SK-N-SH treated with all-trans-retinoic acid at 6 μM for 48 hours (cell line): ENCODE measurements at regions not wholly inside any gene's neighbourhood (a gene's known extent, or its start where the extent isn't known, plus 50 kb on each side); places are given as distances from the start of the nearest gene placed in this dataset.
"Not testable (repeated sequence)": the region's sequence is repeated elsewhere in the genome, so short reads cannot be mapped to it uniquely, and the experiment has no call there.

Experiments used
- ATAC-seq: fragments of 200-7000 bp; cut with Tn5 transposase; 3 replicates; pipeline ENCODE4 v1.9.1; 2020; ENCODE audit warnings: mild to moderate bottlenecking, moderate library complexity
- ARNTL ChIP-seq: fragments of 450-650 bp; formaldehyde crosslinking; IDR thresholded peaks from 2 replicates; pipeline ENCODE4 v1.5.0; 2020; ENCODE audit warnings: low read depth, mild to moderate bottlenecking, moderate library complexity, borderline replicate concordance
- BACH2 ChIP-seq: fragments of 250-450 bp; sonication (Bioruptor Pico); IDR thresholded peaks from 2 replicates; pipeline ENCODE4 v1.9.0; 2021; ENCODE audit warnings: mild to moderate bottlenecking, borderline replicate concordance
- CREB5 ChIP-seq: fragments of 250-450 bp; sonication (Bioruptor Pico); IDR thresholded peaks from 2 replicates; pipeline ENCODE4 v1.5.1; 2020; ENCODE audit warnings: low read depth, mild to moderate bottlenecking, moderate library complexity
- CSDC2 ChIP-seq: fragments of 250-450 bp; sonication (Bioruptor Pico); IDR thresholded peaks from 2 replicates; pipeline ENCODE4 v1.5.0; 2020; ENCODE audit warnings: mild to moderate bottlenecking, moderate library complexity
- ESRRG ChIP-seq: fragments of 250-450 bp; sonication (Bioruptor Pico); IDR thresholded peaks from 2 replicates; pipeline ENCODE4 v1.6.1; 2021; ENCODE audit warnings: mild to moderate bottlenecking
- ISL1 ChIP-seq: fragments of 250-450 bp; sonication (Bioruptor Pico); IDR thresholded peaks from 2 replicates; pipeline ENCODE4 v2.1.2; 2022; ENCODE audit warnings: mild to moderate bottlenecking, moderate library complexity
- OSR1 ChIP-seq: fragments of 250-450 bp; sonication (Bioruptor Pico); IDR thresholded peaks from 2 replicates; pipeline ENCODE4 v1.8.0; 2022; ENCODE audit warnings: moderate library complexity, mild to moderate bottlenecking, inconsistent platforms
- PPARA ChIP-seq: fragments of 250-450 bp; sonication (Bioruptor Pico); IDR thresholded peaks from 2 replicates; pipeline ENCODE4 v1.5.0; 2020; ENCODE audit warnings: mild to moderate bottlenecking, borderline replicate concordance
- TCF4 ChIP-seq: fragments of 250-450 bp; sonication (Bioruptor Pico); IDR thresholded peaks from 2 replicates; pipeline ENCODE4 v1.8.0; 2021; ENCODE audit warnings: mild to moderate bottlenecking, moderate library complexity, borderline replicate concordance
- TOX ChIP-seq: fragments of 250-450 bp; sonication (Bioruptor Pico); IDR thresholded peaks from 2 replicates; pipeline ENCODE4 v1.8.0; 2021; ENCODE audit warnings: mild to moderate bottlenecking, moderate library complexity, borderline replicate concordance
- ZC3H10 ChIP-seq: fragments of 250-450 bp; sonication (Bioruptor Pico); IDR thresholded peaks from 2 replicates; pipeline ENCODE4 v1.5.1; 2021; ENCODE audit warnings: mild to moderate bottlenecking, moderate library complexity
- ZFP3 ChIP-seq: fragments of 250-450 bp; sonication (Bioruptor Pico); IDR thresholded peaks from 2 replicates; pipeline ENCODE4 v1.5.0; 2020; ENCODE audit warnings: mild to moderate bottlenecking, moderate library complexity
- ZFP30 ChIP-seq: fragments of 450-650 bp; formaldehyde crosslinking; IDR thresholded peaks from 2 replicates; pipeline ENCODE4 v1.5.0; 2022; ENCODE audit warnings: mild to moderate bottlenecking, moderate library complexity
- ZNF565 ChIP-seq: fragments of 450-650 bp; formaldehyde crosslinking; conservative IDR thresholded peaks from 2 replicates; pipeline ENCODE4 v1.5.0; 2020; ENCODE audit warnings: low read depth, mild to moderate bottlenecking, moderate library complexity
- ZNF70 ChIP-seq: fragments of 450-650 bp; formaldehyde crosslinking; IDR thresholded peaks from 2 replicates; pipeline ENCODE4 v1.5.0; 2020; ENCODE audit warnings: mild to moderate bottlenecking, moderate library complexity
- ZNF8 ChIP-seq: fragments of 450-650 bp; formaldehyde crosslinking; IDR thresholded peaks from 2 replicates; pipeline ENCODE4 v1.5.0; 2020; ENCODE audit warnings: mild to moderate bottlenecking, moderate library complexity
- TF ChIP-seq, protein P1 (sequence below): fragments of 250-450 bp; sonication (Bioruptor Pico); IDR thresholded peaks from 2 replicates; pipeline ENCODE4 v1.8.0; 2021; ENCODE audit warnings: low read depth, mild to moderate bottlenecking, moderate library complexity, borderline replicate concordance

DNA sequence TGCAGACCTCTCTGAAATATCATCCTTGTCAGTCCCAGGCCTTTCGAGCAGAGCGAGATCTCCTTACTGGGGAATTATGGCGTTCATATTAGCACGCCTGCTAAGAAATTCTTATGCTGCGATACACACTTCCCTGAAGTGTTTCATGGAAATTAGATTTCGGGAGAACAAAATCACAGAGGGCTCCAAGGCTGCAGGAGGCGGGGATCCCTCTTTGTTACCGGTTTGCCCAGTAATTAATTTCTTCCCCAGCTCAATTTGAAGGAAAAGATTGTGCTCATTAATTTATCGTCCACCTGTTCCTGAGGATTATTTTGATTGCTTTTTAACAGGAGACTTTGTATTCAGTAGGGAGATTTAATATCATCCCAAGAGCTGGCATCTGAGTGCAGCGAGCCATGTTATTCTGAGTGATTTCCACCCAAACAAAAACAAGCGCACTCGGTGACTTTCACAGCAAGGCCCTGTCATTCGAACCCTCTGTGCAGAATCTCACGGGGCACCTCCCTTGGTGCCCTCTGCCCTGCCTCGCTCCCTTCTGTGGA is 202.3 kb upstream of the GALNT2 start:
- TF ChIP-seq ZFP3 (CRISPR knock-in tag) (no peak), CREB5 (CRISPR knock-in tag) (no peak), PPARA (CRISPR knock-in tag) (no peak), ARNTL (CRISPR knock-in tag) (no peak)
- no peak for ATAC-seq

- not testable (repeated sequence) for ATAC-seq
Measured at GRCh38 chr1:229865321-229865720, 201.7 kb upstream of the GALNT2 start.

DNA sequence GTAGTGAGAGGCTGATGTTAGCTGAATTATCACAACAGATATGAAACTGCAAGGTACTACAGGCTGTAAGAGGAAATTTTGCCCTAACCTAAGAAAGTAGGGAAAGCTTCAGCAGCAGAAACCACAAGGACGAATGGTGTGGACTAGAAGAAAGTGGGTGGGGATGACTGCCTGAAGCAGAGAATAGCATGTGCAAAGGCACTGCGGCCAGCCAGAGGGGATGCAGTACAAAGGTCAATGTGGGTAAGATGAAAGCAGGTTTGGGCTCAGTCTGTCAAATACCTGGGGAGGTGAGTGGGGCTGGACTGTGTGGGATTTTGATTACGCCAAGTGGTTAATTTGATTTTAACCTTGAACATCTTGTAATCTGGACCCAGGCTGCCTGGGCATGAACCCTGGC is 199.3 kb upstream of the GALNT2 start:
- TF ChIP-seq ZC3H10 (no peak), TOX (no peak), BACH2 (CRISPR knock-in tag) (no peak), ZNF565 (no peak), ZFP30 (CRISPR knock-in tag) (no peak), CSDC2 (CRISPR knock-in tag) (no peak), ZNF8 (CRISPR knock-in tag) (no peak)
- no peak for ATAC-seq

- TF ChIP-seq OSR1 (CRISPR knock-in tag): no peak
- TF ChIP-seq ESRRG (CRISPR knock-in tag): no peak
- TF ChIP-seq CREB5 (CRISPR knock-in tag): no peak
- TF ChIP-seq PPARA (CRISPR knock-in tag): no peak
- TF ChIP-seq TOX: no peak
- ATAC-seq: no peak
Measured at GRCh38 chr1:229869240-229869639, 197.8 kb upstream of the GALNT2 start.

DNA sequence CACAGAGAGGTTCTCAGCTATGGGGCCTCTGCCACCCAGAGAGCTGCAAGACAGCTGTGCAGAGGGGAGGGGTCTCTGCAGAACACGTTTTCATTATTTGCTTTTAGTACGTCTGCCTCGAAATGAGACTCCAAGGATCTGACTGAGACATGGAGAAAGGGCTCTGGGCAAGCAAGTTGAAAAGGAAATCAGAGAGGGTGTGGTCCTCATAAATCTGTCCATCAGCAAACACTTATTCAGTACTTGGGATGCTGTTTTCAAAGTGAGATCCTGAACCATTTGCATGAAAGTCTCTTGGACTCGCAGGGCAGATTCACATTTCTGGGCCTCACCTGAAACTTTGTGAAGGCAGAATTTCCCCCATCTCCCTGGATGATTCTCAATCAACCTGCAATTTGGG is 197.4 kb upstream of the GALNT2 start:
- no peak for ATAC-seq
- TF ChIP-seq BACH2 (CRISPR knock-in tag): no peak
- TF ChIP-seq ZNF8 (CRISPR knock-in tag): no peak
- TF ChIP-seq ISL1 (CRISPR knock-in tag): no peak
- TF ChIP-seq ZNF70 (CRISPR knock-in tag): no peak
- TF ChIP-seq PPARA (CRISPR knock-in tag): no peak
- TF ChIP-seq TOX: no peak

DNA sequence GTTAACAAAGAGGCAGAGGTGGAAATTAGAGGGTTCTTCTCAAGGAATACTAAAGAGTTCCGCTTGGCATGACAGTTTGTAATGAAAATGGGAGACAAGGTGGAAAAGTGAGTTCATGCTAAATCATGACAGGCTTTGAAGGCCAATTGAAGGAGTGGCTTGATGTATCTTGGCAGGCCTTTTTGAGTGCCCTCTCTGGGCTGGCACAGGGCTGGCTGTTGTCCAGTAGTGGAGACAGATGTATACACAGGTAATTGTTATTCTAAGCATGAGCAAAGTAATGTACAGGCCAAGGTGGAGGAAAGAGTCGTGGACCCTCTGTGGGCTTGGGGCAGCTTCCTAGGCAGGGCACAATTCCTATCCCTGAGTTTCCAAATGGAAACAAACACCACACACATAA is 196.7 kb upstream of the GALNT2 start:
- TF ChIP-seq ZC3H10 (no peak), CREB5 (CRISPR knock-in tag) (no peak), BACH2 (CRISPR knock-in tag) (no peak), ZFP3 (CRISPR knock-in tag) (no peak), ARNTL (CRISPR knock-in tag) (no peak), OSR1 (CRISPR knock-in tag) (no peak), TCF4 (CRISPR knock-in tag) (no peak)
- TF ChIP-seq, protein P1, sequence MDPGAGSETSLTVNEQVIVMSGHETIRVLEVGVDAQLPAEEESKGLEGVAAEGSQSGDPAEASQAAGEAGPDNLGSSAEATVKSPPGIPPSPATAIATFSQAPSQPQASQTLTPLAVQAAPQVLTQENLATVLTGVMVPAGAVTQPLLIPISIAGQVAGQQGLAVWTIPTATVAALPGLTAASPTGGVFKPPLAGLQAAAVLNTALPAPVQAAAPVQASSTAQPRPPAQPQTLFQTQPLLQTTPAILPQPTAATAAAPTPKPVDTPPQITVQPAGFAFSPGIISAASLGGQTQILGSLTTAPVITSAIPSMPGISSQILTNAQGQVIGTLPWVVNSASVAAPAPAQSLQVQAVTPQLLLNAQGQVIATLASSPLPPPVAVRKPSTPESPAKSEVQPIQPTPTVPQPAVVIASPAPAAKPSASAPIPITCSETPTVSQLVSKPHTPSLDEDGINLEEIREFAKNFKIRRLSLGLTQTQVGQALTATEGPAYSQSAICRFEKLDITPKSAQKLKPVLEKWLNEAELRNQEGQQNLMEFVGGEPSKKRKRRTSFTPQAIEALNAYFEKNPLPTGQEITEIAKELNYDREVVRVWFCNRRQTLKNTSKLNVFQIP (CRISPR knock-in tag): no peak
- ATAC-seq: no peak
